DOHH2 (cell line): ENCODE measurements at regions not wholly inside any gene's neighbourhood (a gene's known extent, or its start where the extent isn't known, plus 50 kb on each side); places are given as distances from the start of the nearest gene placed in this dataset.
"Not testable (repeated sequence)": the region's sequence is repeated elsewhere in the genome, so short reads cannot be mapped to it uniquely, and the experiment has no call there.

ENCODE experiments used
- H3F3A ChIP-seq: fragments of 200-600 bp; sonication (generic), shearing (Covaris generic); 2 replicates; pipeline ENCODE4 v1.6.0; 2016; ENCODE audit warnings: antibody characterized with exemption, mild to moderate bottlenecking; ENCODE audit not compliant: control insufficient read depth, insufficient read depth
- H3K27ac ChIP-seq: fragments of 200-600 bp; sonication (generic); 2 replicates; pipeline ENCODE4 v1.5.1; 2014; ENCODE audit warnings: low read depth, mild to moderate bottlenecking, low read length, moderate library complexity
- H3K27me3 ChIP-seq: fragments of 200-600 bp; sonication (generic); 2 replicates; pipeline ENCODE4 v1.6.1; 2014; ENCODE audit warnings: mild to moderate bottlenecking, low read length, mixed read lengths; ENCODE audit not compliant: control insufficient read depth
- H3K36me3 ChIP-seq: fragments of 200-600 bp; sonication (generic); 2 replicates; pipeline ENCODE4 v1.6.1; 2014; ENCODE audit warnings: mild to moderate bottlenecking, low read length, moderate library complexity, mixed read lengths; ENCODE audit not compliant: control insufficient read depth
- H3K4me1 ChIP-seq: fragments of 200-600 bp; sonication (generic); 2 replicates; pipeline ENCODE4 v1.6.1; 2014; ENCODE audit warnings: mild to moderate bottlenecking, low read length, mixed read lengths; ENCODE audit not compliant: control insufficient read depth
- H3K4me2 ChIP-seq: fragments of 200-600 bp; sonication (generic); 2 replicates; pipeline ENCODE4 v1.6.0; 2014; ENCODE audit warnings: mild to moderate bottlenecking, low read length, moderate library complexity
- H3K4me3 ChIP-seq: fragments of 200-600 bp; sonication (generic); 2 replicates; pipeline ENCODE4 v1.5.1; 2014; ENCODE audit warnings: mild to moderate bottlenecking, low read length, mixed read lengths
- H3K79me2 ChIP-seq: fragments of 200-600 bp; sonication (generic); 2 replicates; pipeline ENCODE4 v1.6.1; 2014; ENCODE audit warnings: mild to moderate bottlenecking, low read length, mixed read lengths; ENCODE audit not compliant: control insufficient read depth
- H3K9me2 ChIP-seq: fragments of 200-600 bp; sonication (generic); replicated peaks from 2 replicates; pipeline ENCODE4 v1.6.1; 2014; ENCODE audit warnings: mild to moderate bottlenecking, low read length, mixed read lengths; ENCODE audit not compliant: control insufficient read depth
- H3K9me3 ChIP-seq: fragments of 200-600 bp; sonication (generic); 2 replicates; pipeline ENCODE4 v1.6.1; 2014; ENCODE audit warnings: antibody characterized with exemption, low read length, mixed read lengths; ENCODE audit not compliant: control insufficient read depth, insufficient read depth
- H4K20me1 ChIP-seq: fragments of 200-600 bp; sonication (generic); 2 replicates; pipeline ENCODE4 v1.6.0; 2014; ENCODE audit warnings: low read depth, mild to moderate bottlenecking, antibody characterized with exemption, low read length, moderate library complexity; ENCODE audit not compliant: control insufficient read depth, insufficient read depth
- EZH2phosphoT487 ChIP-seq: fragments of 200-600 bp; sonication (generic); IDR thresholded peaks from 2 replicates; pipeline ENCODE4 v1.6.1; 2017; ENCODE audit warnings: borderline replicate concordance, mild to moderate bottlenecking, antibody characterized with exemption, low read length, moderate library complexity, mixed read lengths
- TF ChIP-seq, protein P1 (sequence below): fragments of 200-600 bp; sonication (generic); IDR thresholded peaks from one replicate; pipeline ENCODE4 v1.5.1; 2014; ENCODE audit warnings: antibody characterized with exemption, mild to moderate bottlenecking, low read depth, low read length; ENCODE audit not compliant: poor library complexity, severe bottlenecking

DNA sequence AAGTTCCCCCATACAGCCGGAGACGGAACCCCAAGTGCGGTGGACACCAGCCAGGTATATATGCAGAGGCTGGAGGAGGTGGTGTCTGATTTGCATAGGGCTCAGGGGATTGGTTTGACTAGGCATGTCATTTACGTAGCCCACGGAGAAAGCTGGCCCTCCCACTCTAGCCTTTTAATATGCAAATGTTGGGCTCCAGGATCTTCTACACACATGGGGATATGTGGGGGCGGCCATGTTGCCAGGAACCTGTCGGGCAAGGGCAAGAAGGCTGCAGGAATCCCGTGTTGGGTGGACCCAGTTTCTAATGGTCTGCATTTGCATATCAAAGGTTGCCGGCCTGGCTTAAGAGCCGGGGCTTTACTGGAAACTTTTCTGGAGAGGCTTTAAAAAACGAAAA is 57.4 kb downstream of the FTHL17 start:
- not testable (repeated sequence) for H3K4me1 ChIP-seq, H3K27ac ChIP-seq, H3K4me3 ChIP-seq, H3K9me3 ChIP-seq, H4K20me1 ChIP-seq, H3F3A ChIP-seq, H3K36me3 ChIP-seq, H3K79me2 ChIP-seq, H3K9me2 ChIP-seq, H3K4me2 ChIP-seq, H3K27me3 ChIP-seq

DNA sequence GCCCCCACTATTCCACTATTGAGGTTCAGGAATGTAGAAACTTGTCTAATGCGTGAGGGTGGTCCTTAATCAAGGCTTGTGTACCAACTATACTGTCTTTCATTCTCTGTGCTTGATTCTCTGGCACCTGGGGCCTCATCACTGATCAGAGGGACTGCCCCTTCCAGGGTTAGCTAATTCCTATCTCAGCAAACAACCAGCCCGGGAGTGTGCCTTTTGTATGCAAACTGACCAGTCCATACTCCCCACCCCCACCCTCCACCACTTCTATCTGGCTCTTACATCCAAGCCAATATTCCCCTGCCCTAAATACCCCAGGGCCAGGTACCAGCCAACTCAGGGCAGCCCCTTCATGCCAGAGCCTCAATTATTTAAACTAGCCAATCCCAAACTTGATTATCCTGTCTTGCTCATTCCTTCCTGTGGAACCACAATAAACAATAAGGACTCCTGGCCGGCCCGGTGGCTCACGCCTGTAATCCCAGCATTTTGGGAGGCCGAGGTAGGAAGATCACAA is 59.3 kb downstream of the FTHL17 start:
- Histone ChIP-seq H3K27me3 (no peaks in the 10 kb centered on the region), H3K36me3 (no peaks in the 10 kb centered on the region), H3F3A (no peaks in the 10 kb centered on the region), H4K20me1 (no peaks in the 10 kb centered on the region), H3K9me2 (no peaks in the 10 kb centered on the region), H3K27ac (no peak overlapping the region), H3K4me2 (no peak overlapping the region), H3K79me2 (no peaks in the 10 kb centered on the region), H3K9me3 (no peaks in the 10 kb centered on the region), H3K4me1 (no peaks in the 10 kb centered on the region), H3K4me3 (no peak overlapping the region)
- no peak for TF ChIP-seq EZH2phosphoT487
- TF ChIP-seq, protein P1, sequence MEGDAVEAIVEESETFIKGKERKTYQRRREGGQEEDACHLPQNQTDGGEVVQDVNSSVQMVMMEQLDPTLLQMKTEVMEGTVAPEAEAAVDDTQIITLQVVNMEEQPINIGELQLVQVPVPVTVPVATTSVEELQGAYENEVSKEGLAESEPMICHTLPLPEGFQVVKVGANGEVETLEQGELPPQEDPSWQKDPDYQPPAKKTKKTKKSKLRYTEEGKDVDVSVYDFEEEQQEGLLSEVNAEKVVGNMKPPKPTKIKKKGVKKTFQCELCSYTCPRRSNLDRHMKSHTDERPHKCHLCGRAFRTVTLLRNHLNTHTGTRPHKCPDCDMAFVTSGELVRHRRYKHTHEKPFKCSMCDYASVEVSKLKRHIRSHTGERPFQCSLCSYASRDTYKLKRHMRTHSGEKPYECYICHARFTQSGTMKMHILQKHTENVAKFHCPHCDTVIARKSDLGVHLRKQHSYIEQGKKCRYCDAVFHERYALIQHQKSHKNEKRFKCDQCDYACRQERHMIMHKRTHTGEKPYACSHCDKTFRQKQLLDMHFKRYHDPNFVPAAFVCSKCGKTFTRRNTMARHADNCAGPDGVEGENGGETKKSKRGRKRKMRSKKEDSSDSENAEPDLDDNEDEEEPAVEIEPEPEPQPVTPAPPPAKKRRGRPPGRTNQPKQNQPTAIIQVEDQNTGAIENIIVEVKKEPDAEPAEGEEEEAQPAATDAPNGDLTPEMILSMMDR = no peak

DNA sequence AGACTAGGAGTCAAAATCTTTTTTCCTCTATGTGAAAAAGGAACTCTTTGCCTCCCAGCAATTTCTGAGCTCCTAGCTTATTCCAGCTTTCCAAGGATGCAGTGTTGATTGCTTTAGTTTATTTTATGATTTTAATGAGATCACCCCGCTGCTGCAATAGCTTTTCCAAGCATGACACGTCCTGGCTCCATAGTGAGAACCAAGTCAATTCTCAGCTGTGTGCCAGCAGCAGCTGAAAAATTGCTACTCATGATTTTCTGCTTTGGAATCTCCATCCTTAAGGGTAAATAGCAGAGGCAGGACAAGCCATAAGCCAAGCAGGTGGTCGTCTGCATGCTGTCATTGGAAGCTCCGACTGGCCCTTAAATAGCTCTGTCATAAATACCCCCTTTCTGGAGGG is 64.5 kb downstream of the FTHL17 start:
- Histone ChIP-seq H3K4me2 (no peak overlapping the region), H3K9me2 (no peaks in the 10 kb centered on the region), H3K9me3 (no peaks in the 10 kb centered on the region), H3K4me1 (no peaks in the 10 kb centered on the region), H3K27ac (no peak overlapping the region), H3K79me2 (no peaks in the 10 kb centered on the region), H3F3A (no peaks in the 10 kb centered on the region), H3K27me3 (no peaks in the 10 kb centered on the region), H3K36me3 (no peaks in the 10 kb centered on the region), H4K20me1 (no peaks in the 10 kb centered on the region), H3K4me3 (no peak overlapping the region)
- TF ChIP-seq, protein P1 = no peak

DNA sequence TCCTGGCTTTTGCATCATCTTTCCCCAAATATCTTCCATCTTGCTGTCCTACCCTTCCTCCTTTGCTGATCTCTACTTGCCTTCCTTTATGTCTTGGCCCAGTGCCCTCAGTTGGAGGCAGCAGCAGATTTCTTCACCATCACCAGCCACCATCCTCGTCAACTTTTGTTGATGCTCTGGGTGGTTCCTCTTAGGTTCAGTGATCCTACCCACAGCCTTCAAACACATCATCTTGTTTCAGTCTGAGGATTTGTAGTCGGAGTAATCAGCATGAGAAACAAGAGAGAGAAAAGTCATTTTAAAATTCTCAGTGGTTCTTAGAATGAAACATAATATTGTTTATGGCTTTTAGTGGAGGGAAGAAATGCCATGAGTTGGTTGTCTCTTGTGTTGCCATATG is 65.8 kb downstream of the FTHL17 start:
- Histone ChIP-seq H3K4me1 (no peaks in the 10 kb centered on the region), H3K9me2 (no peaks in the 10 kb centered on the region), H3K27ac (no peak overlapping the region), H4K20me1 (no peaks in the 10 kb centered on the region), H3K36me3 (no peaks in the 10 kb centered on the region), H3K4me3 (no peak overlapping the region), H3K4me2 (no peak overlapping the region), H3K27me3 (no peaks in the 10 kb centered on the region), H3K79me2 (no peaks in the 10 kb centered on the region), H3K9me3 (no peaks in the 10 kb centered on the region), H3F3A (no peaks in the 10 kb centered on the region)
- TF ChIP-seq EZH2phosphoT487 = no peak
- TF ChIP-seq, protein P1 = no peak
